Sigmoid colon (tissue), 4 donors: ENCODE measurements at regions not wholly inside any gene's neighbourhood (a gene's known extent, or its start where the extent isn't known, plus 50 kb on each side); places are given as distances from the start of the nearest gene placed in this dataset.

Experiments
- POLR2A ChIP-seq, 2 donors: fragments of 450-650 bp; IDR thresholded peaks; one replicate each; pipeline ENCODE4 v1.6.1; 2016; ENCODE audit warnings: antibody characterized with exemption in 2 of 2, mild to moderate bottlenecking in 2 of 2, moderate library complexity in 2 of 2
- POLR2AphosphoS5 ChIP-seq, 4 donors: sonication (generic); formaldehyde crosslinking; IDR thresholded peaks; one replicate each; pipeline ENCODE4 v1.6.1; 2017; ENCODE audit warnings: antibody characterized with exemption in 4 of 4
- TF ChIP-seq, protein P1 (sequence below), 4 experiments: fragments of 450-650 bp in 3 of 4; fragments of 200-600 bp in 1 of 4; IDR thresholded peaks; one replicate each; pipeline ENCODE4 v1.5.1; 2016 to 2019; ENCODE audit warnings: antibody characterized with exemption in 4 of 4, mild to moderate bottlenecking in 3 of 4, moderate library complexity in 2 of 4

DNA sequence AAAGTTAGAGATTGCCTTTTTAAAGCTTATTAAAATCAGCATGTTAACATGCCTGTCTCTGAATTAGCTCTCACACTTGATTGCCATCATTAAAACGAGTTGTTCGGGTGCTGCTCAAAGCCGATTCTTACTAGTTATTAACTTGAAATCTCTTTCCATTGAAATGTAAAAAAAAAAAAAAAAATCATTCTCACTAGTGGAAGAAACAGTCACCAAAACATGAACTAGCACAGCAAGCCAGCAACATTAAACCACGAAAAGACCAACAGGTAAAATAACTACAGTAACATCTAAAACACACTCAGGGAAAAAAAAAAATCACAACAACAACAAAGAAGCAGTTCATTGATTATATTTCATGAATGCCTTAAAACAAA is 264.5 kb downstream of the MEIS1 start:
- TF ChIP-seq, protein P1, sequence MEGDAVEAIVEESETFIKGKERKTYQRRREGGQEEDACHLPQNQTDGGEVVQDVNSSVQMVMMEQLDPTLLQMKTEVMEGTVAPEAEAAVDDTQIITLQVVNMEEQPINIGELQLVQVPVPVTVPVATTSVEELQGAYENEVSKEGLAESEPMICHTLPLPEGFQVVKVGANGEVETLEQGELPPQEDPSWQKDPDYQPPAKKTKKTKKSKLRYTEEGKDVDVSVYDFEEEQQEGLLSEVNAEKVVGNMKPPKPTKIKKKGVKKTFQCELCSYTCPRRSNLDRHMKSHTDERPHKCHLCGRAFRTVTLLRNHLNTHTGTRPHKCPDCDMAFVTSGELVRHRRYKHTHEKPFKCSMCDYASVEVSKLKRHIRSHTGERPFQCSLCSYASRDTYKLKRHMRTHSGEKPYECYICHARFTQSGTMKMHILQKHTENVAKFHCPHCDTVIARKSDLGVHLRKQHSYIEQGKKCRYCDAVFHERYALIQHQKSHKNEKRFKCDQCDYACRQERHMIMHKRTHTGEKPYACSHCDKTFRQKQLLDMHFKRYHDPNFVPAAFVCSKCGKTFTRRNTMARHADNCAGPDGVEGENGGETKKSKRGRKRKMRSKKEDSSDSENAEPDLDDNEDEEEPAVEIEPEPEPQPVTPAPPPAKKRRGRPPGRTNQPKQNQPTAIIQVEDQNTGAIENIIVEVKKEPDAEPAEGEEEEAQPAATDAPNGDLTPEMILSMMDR (IDR thresholded peaks at IDR 0.05) = no peak
- TF ChIP-seq POLR2A (IDR thresholded peaks at IDR 0.05) = no peak
- no peak for TF ChIP-seq POLR2AphosphoS5 (IDR thresholded peaks at IDR 0.05)
